Cardiac fibroblast (primary cell): ENCODE measurements at regions not wholly inside any gene's neighbourhood (a gene's known extent, or its start where the extent isn't known, plus 50 kb on each side); places are given as distances from the start of the nearest gene placed in this dataset.

ENCODE experiments used
- DNase-seq, 2 donors: peaks; one replicate each; pipeline versions ENCODE4 v3.0.0 to v3.0.0-alpha.2; 2010; ENCODE audit warnings: low read depth in 2 of 2
- H3K4me3 ChIP-seq, 2 donors: replicated peaks in 1 of 2; 1 replicate in 1 of 2; 2 replicates in 1 of 2; pipeline ENCODE4 v1.5.1; 2011; ENCODE audit warnings: low read depth in 2 of 2, low read length in 2 of 2, mild to moderate bottlenecking in 2 of 2, moderate library complexity in 1 of 2
- TF ChIP-seq, protein P1 (sequence below): IDR thresholded peaks from one replicate; pipeline ENCODE4 v1.5.1; 2011; ENCODE audit warnings: low read depth, mild to moderate bottlenecking, low read length, inconsistent platforms

DNA sequence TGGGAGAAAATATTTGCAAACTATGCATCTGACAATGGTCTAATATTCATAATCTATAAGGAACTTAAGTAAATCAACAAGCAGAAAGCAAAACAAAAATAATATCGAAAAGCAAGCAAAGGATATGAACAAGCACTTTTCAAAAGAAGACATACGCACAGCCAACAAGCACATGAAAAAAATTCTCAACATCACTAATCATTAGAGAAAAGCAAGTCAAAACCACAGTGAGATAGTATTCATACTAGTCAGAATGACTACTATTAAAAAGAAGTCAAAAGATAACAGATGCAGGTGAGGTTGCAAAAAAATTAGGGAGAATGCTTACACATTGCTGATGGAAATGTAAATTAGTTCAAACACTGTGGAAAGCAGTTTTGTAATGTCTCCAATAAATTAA lies 410.2 kb downstream of the MMUT start:
- TF ChIP-seq, protein P1, sequence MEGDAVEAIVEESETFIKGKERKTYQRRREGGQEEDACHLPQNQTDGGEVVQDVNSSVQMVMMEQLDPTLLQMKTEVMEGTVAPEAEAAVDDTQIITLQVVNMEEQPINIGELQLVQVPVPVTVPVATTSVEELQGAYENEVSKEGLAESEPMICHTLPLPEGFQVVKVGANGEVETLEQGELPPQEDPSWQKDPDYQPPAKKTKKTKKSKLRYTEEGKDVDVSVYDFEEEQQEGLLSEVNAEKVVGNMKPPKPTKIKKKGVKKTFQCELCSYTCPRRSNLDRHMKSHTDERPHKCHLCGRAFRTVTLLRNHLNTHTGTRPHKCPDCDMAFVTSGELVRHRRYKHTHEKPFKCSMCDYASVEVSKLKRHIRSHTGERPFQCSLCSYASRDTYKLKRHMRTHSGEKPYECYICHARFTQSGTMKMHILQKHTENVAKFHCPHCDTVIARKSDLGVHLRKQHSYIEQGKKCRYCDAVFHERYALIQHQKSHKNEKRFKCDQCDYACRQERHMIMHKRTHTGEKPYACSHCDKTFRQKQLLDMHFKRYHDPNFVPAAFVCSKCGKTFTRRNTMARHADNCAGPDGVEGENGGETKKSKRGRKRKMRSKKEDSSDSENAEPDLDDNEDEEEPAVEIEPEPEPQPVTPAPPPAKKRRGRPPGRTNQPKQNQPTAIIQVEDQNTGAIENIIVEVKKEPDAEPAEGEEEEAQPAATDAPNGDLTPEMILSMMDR, result no peak
- peak; percentile 8 to 53 for DNase-seq
- H3K4me3 ChIP-seq, result no peak overlapping the region

DNA sequence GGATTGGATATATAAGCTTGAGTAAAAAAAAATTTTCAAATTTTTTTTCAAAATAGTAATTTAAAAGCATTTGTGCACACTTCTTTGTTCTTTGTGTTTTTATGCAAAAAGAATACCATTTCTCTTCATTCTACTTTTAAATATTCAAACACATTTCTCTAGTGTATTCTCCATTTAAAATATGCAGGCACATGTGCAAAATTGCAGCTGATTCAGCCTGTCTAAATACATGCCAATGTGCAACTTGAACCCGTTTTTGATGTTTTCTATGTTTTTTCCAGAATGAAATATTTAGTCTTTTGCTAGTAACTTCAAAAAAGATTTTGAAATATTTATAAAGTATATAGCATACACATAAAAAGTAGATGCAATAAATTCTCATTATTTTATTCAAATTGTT lies 411.8 kb downstream of the MMUT start:
- TF ChIP-seq, protein P1, result no peak
- no peak overlapping the region for H3K4me3 ChIP-seq
- DNase-seq, result no peak

DNA sequence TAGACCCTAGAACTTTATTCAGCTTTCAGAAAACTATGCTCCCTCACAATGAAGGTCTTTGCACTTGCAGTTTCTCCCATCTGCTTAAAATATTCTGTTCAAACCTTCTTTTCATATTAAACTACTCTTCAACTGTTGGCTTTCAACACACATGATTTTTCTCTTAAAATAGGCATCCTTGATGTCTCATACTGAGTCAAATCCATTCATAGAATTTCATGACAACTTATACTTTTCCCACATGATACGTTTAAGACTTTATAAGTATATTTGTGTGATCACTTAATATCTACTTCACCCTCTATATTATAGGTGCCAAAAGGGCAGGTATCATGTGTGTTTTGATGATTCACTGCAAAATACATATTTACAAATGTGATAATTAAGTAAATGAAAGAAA lies 412.5 kb downstream of the MMUT start:
- TF ChIP-seq, protein P1, result no peak
- DNase-seq, result no peak
- no peak overlapping the region for H3K4me3 ChIP-seq

DNA sequence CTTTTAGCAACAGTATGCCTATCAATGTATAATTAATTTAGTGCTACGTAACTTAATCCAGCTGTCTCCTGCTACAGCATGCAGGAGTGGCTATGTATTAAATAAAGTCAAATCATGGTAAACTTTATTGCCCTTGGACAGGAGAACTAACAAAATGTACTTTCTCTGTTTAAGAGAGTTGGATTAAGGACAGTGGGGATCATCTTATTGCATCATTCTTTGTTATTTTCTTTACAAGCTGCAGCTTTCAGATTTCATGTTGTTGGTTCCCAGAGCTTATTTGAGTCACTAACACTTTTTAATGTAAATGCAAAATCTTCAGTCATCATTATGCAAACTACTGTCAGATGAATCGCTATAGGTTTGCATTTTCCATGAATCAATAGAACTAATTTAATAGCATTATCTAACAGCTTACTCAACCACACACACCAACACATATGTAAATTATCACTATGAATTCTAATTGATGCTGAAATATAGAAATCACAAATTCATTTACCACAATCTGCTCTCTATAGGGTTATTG lies 424.7 kb downstream of the MMUT start:
- DNase-seq, result peak in 1 of 2 donors; percentile 6
- no peak overlapping the region for H3K4me3 ChIP-seq
- TF ChIP-seq, protein P1, result no peak

DNA sequence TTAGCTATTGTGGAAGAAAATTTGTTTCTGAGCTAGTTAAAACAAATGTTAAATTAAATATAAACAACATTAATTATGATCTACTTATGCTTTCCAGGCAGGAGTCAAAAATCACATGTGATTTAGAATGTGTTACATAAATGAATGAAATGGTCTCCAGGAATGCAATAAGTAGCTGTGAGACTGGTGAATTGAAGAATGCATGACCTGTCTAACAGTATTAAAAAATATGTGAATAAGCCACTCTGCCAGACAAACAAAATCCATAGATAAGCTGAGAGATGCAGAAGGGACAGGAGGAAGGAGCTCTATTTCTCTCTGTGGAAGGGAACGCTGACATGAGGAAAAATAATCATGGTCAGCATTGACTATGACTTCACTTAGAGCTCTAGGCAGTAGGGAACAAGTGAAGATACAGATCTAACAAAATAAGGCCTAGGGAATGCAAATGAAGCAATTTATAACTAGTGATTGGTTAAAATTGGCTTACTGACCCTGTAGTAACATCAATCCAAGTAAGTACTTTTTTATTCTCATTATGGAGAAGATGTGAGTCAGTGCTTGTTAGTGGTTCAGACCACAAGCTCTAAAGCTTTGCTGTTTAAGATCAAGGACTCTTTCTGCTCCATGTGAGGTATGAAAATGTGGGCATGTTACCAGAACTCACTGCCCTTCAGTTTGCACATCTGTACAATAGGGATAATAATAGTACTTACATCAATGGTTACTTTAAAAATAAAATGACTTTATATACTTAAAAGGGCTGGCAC lies 432.6 kb downstream of the MMUT start:
- H3K4me3 ChIP-seq, result no peak overlapping the region
- TF ChIP-seq, protein P1, result no peak
- DNase-seq, result peak; percentile 3 to 15

DNA sequence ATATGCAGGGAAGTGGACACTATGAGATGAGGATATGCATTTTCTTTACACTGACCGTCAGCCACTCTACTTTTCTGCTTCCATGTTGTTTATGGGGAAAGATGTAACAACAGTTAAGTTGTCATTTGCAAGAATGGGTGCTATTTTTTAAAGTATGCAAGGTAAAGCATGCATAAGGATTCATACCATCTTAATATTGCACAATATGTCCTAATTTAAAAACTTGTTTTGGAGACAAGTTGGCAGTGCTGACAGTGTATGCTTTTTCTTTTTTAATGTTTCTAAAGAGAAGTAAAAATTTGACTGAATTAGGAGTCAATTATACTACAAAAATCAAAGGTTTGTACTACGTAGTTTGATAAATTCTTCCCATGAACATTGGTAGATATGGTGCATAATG lies 435.4 kb downstream of the MMUT start:
- TF ChIP-seq, protein P1, result no peak
- no peak overlapping the region for H3K4me3 ChIP-seq

More for the DNA sequence above, 435.4 kb downstream of the MMUT start:
- no peak for DNase-seq
